ENCODE measurements at regions not wholly inside any gene's neighbourhood (a gene's known extent, or its start where the extent isn't known, plus 50 kb on each side); places are given as distances from the start of the nearest gene placed in this dataset.
A peak's percentile ranks its signal among the peaks of the same experiment; 100 is the strongest.

DNA sequence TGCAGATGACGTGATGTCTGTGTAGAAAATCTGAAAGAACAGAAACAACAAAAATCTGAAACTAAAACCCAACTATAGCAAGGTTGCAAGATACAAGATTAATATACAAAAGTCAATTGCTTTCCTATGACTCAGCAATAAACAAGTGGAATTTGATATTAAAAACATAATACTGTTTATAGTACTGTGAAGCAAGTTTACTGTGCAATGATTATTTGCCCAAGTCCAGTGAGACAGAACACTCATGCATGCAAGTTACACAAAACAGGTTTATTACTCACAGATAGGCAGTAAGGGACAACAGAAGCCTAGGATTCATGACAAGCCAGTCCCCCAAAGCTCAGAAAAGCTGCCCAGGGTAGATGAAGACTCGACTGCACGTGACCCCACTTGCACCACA, 62.4 kb upstream of the RAB4A start:
- no peaks in the 10 kb centered on the region for H3K9me3 ChIP-seq (ENCODE audit: control insufficient read depth, insufficient read depth, low read length)
- H3K36me3 ChIP-seq (ENCODE audit: control insufficient read depth, insufficient read depth, low read length) = no peaks in the 10 kb centered on the region
- H3K4me3 ChIP-seq (ENCODE audit: low read depth, low read length) = no peak overlapping the region
- H3K27me3 ChIP-seq (ENCODE audit: control insufficient read depth, insufficient read depth, low read length) = no peaks in the 10 kb centered on the region
- H3K4me1 ChIP-seq (ENCODE audit: control insufficient read depth, insufficient read depth, low read length) = peaks cover 14% of the 10 kb centered on the region
- H3K9ac ChIP-seq (ENCODE audit: low read depth, low read length) = no peak overlapping the region
- H3K27ac ChIP-seq (ENCODE audit: low read depth, low read length) = no peak overlapping the region

DNA sequence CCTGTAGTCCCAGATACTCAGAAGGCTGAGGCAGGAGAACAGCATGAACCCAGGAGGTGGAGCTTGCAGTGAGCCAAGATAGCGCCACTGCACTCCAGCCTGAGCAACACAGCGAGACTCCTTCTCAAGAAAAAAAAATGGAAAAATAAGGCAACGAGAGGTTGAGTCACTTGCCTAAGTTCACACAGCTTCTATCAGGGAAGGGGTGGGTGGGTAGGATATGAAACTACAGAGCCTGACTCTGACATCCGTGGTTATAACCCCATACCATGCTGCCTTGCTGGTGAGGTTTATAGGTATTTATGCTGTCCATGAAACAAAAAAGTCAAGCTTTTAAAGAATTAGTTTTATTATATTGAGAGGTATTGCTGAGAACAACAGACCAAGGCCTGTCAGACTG, 61.5 kb upstream of the RAB4A start:
- Histone ChIP-seq H3K27me3 (ENCODE audit: control insufficient read depth, insufficient read depth, low read length) (no peaks in the 10 kb centered on the region), H3K9ac (ENCODE audit: low read depth, low read length) (no peak overlapping the region), H3K4me3 (ENCODE audit: low read depth, low read length) (no peak overlapping the region), H3K36me3 (ENCODE audit: control insufficient read depth, insufficient read depth, low read length) (no peaks in the 10 kb centered on the region), H3K4me1 (ENCODE audit: control insufficient read depth, insufficient read depth, low read length) (peaks cover 7% of the 10 kb centered on the region; the same call in 1 of the 2 replicates), H3K27ac (ENCODE audit: low read depth, low read length) (no peak overlapping the region), H3K9me3 (ENCODE audit: control insufficient read depth, insufficient read depth, low read length) (no peaks in the 10 kb centered on the region)

DNA sequence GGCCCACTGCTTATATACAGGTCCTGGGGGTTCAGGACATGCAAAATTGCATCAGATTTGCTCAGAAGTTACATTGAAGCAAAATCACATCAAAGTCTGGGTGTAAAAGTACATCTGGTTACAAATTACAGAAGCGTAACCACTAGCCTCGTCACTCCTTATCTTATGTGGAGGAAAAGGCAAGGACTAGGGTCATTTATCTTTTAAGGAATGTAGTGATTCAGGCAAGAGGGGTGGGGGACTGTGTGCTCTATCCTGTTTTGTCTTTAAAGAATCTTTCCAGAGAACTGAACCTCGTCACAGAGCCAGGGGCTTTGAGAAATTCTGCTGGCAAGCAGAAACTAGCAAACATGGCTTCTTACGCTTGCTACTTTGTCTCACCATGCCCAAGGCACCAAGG, 61.1 kb upstream of the RAB4A start:
- peak overlapping the region; percentile 51 for H3K27ac ChIP-seq (ENCODE audit: low read depth, low read length)
- no peaks in the 10 kb centered on the region for H3K9me3 ChIP-seq (ENCODE audit: control insufficient read depth, insufficient read depth, low read length)
- peaks cover 6% of the 10 kb centered on the region; the same call in 1 of the 2 replicates for H3K4me1 ChIP-seq (ENCODE audit: control insufficient read depth, insufficient read depth, low read length)
- no peaks in the 10 kb centered on the region for H3K27me3 ChIP-seq (ENCODE audit: control insufficient read depth, insufficient read depth, low read length)
- H3K9ac ChIP-seq (ENCODE audit: low read depth, low read length) = no peak overlapping the region
- H3K4me3 ChIP-seq (ENCODE audit: low read depth, low read length) = no peak overlapping the region
- H3K36me3 ChIP-seq (ENCODE audit: control insufficient read depth, insufficient read depth, low read length) = no peaks in the 10 kb centered on the region

DNA sequence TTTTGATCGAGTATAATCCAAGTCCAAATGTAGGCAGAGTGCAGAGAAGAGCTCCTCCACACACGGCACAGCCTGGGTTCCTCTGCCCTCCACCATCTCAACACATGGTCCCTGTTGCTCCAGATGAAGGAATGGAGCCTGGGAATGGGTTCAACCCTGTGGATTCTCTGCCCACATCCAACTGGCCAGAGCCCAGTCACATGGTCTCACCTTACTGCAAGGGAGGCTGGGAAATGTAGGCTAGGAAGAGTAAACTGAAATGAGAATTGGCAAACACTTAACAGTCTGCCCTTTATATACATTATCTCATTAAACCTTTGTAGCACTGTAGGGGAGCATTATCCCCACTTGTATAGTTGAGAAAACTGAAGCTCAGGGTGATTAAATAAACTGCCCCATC, 60.1 kb upstream of the RAB4A start:
- H3K27ac ChIP-seq (ENCODE audit: low read depth, low read length) = no peak overlapping the region
- H3K27me3 ChIP-seq (ENCODE audit: control insufficient read depth, insufficient read depth, low read length) = no peaks in the 10 kb centered on the region
- H3K36me3 ChIP-seq (ENCODE audit: control insufficient read depth, insufficient read depth, low read length) = no peaks in the 10 kb centered on the region
- no peak overlapping the region for H3K9ac ChIP-seq (ENCODE audit: low read depth, low read length)
- no peaks in the 10 kb centered on the region for H3K4me1 ChIP-seq (ENCODE audit: control insufficient read depth, insufficient read depth, low read length)
- no peak overlapping the region for H3K4me3 ChIP-seq (ENCODE audit: low read depth, low read length)
- no peaks in the 10 kb centered on the region for H3K9me3 ChIP-seq (ENCODE audit: control insufficient read depth, insufficient read depth, low read length)

DNA sequence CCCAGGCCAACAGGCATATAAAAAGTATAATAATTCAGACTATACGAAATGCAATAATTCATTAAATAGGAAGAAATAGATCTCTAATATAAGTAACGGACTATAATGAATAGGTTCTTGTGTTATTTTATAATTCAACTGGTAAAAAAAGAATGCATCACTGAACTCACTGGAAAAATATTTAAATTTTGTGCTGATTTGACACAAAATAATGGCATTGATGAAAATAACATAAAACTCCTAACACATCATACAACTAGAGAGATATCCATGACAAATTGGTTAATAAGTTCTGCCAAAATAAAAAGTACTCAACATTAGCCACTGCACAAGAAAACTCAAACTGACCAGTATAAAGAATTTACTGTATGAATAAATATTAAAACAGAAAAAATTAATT, 57.1 kb upstream of the RAB4A start:
- H3K36me3 ChIP-seq (ENCODE audit: control insufficient read depth, insufficient read depth, low read length) = no peaks in the 10 kb centered on the region
- no peak overlapping the region for H3K4me3 ChIP-seq (ENCODE audit: low read depth, low read length)
- H3K9me3 ChIP-seq (ENCODE audit: control insufficient read depth, insufficient read depth, low read length) = no peaks in the 10 kb centered on the region
- H3K27me3 ChIP-seq (ENCODE audit: control insufficient read depth, insufficient read depth, low read length) = no peaks in the 10 kb centered on the region
- no peak overlapping the region for H3K27ac ChIP-seq (ENCODE audit: low read depth, low read length)
- H3K4me1 ChIP-seq (ENCODE audit: control insufficient read depth, insufficient read depth, low read length) = no peaks in the 10 kb centered on the region
- no peak overlapping the region for H3K9ac ChIP-seq (ENCODE audit: low read depth, low read length)

DNA sequence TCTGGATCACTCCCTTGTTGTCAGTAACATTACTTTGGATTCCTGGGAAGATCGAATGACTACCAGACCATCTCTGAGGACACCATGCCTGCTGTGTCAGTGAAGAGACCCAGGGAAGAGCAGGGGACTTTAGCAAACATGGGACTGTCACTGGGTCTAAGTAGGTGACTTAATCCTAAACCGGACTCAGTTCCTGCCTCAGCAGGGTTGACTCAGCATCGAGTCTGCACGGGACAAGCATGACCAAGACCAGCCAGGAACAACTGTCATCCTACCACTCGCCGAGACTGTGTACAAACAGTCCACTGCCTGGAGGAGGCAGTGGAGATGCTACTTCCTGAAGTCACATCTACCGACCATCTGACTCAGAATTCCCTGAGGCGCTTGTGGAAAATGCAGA, 53.2 kb upstream of the RAB4A start:
- H3K36me3 ChIP-seq (ENCODE audit: control insufficient read depth, insufficient read depth, low read length) = no peaks in the 10 kb centered on the region
- peaks cover 10% of the 10 kb centered on the region for H3K4me1 ChIP-seq (ENCODE audit: control insufficient read depth, insufficient read depth, low read length)
- no peak overlapping the region for H3K9ac ChIP-seq (ENCODE audit: low read depth, low read length)
- no peak overlapping the region for H3K27ac ChIP-seq (ENCODE audit: low read depth, low read length)
- H3K9me3 ChIP-seq (ENCODE audit: control insufficient read depth, insufficient read depth, low read length) = no peaks in the 10 kb centered on the region
- H3K4me3 ChIP-seq (ENCODE audit: low read depth, low read length) = no peak overlapping the region
- H3K27me3 ChIP-seq (ENCODE audit: control insufficient read depth, insufficient read depth, low read length) = no peaks in the 10 kb centered on the region

DNA sequence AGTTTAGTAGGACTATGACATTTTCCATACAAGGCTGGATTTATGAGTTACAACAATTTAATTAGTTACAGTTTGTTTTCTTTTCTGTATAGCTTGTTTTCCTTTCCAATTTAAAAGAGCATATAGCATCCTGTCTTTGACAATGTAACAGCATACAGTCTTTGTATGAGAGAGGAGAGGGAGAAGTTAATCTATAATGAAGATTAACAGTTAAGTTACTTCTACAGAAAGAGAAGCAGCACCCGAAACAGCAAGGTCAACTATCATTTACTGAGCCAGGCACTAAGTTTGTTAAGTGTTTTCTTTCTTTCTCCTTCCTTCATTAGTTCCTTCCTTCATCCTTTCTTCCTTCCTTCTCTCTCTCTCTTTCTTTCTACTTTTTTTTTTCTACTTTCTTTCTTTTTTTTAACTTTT, 52.3 kb upstream of the RAB4A start:
- no peak overlapping the region for H3K27ac ChIP-seq (ENCODE audit: low read depth, low read length)
- no peak overlapping the region for H3K4me3 ChIP-seq (ENCODE audit: low read depth, low read length)

DNA sequence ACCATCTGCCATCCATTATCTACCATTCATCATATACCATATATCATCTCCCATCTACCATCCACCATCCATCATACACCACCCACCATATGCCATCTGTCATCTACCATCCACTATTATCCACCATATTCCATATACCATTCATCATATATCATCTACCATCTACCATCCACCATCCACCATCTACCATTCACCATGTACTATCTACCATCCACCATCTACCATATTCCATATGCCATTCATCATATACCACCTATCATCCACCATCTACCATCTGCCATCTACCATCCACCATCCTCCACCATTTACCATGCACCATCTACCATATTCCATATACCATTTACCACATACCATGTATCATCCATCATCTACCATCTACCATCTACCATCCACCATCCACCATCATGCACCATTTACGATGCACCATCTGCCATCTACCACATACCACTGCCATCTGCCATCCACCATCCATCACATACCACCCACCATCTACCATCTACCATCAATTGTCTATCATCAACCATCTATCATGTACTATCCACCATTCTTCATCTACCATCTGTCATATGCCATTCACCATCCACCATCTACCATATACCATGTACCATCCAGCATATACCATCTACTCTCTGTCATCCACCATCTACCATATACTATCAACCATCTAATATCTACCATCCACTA, 50.6 kb upstream of the RAB4A start:
- no peak overlapping the region for H3K9ac ChIP-seq (ENCODE audit: low read depth, low read length)
- H3K27ac ChIP-seq (ENCODE audit: low read depth, low read length) = no peak overlapping the region
- H3K4me1 ChIP-seq (ENCODE audit: control insufficient read depth, insufficient read depth, low read length) = peaks cover 16% of the 10 kb centered on the region
- no peaks in the 10 kb centered on the region for H3K9me3 ChIP-seq (ENCODE audit: control insufficient read depth, insufficient read depth, low read length)
- no peak overlapping the region for H3K4me3 ChIP-seq (ENCODE audit: low read depth, low read length)
- H3K27me3 ChIP-seq (ENCODE audit: control insufficient read depth, insufficient read depth, low read length) = no peaks in the 10 kb centered on the region
- H3K36me3 ChIP-seq (ENCODE audit: control insufficient read depth, insufficient read depth, low read length) = no peaks in the 10 kb centered on the region

More for the DNA sequence above, 52.3 kb upstream of the RAB4A start:
- no peak overlapping the region for H3K9ac ChIP-seq (ENCODE audit: low read depth, low read length)
- H3K4me1 ChIP-seq (ENCODE audit: control insufficient read depth, insufficient read depth, low read length) = peaks cover 14% of the 10 kb centered on the region
- H3K36me3 ChIP-seq (ENCODE audit: control insufficient read depth, insufficient read depth, low read length) = no peaks in the 10 kb centered on the region
- no peaks in the 10 kb centered on the region for H3K27me3 ChIP-seq (ENCODE audit: control insufficient read depth, insufficient read depth, low read length)
- H3K9me3 ChIP-seq (ENCODE audit: control insufficient read depth, insufficient read depth, low read length) = no peaks in the 10 kb centered on the region

DNA sequence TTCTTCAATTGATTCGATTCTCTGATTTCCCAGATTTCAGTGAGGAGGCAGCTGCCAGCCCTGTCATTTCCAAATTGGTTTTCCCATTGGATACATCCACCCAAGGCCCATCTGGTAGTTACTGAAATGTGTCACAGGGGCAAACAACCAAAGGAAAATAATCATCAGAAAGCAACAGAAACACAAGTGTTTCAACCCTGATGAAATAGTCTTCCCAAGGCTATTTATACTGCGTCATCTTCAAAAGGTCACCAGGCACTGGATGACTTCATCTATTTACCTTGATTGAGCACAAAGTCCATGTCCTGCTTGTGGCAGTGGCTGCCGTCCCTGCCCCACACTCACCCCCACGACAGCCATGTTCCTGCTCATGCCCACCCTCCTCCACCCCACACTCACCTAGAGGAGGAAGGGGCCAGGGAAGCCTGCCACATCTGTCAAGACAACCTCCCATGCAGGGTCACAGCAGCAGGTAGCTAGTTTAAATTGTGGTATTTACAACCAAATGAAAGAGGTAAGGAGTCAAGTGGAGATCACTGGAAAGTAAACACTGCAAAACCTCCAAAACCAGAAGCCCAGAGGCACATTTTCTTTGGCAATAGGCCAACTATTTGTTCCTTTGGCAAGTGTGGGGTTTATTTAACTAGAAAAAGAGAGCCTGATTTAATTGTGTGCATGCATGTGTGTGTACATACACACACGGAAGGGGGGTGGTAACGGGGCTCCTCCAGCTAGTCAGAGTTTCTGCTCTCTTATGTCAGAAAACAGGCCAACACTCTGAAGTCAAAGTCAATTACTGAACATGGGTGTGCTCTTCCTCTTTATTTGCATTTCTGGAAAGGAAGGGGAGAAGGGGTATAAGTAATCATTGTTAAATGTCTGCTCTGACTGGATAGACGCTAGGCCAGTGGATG, 49.5 kb upstream of the RAB4A start:
- Histone ChIP-seq H3K4me1 (ENCODE audit: control insufficient read depth, insufficient read depth, low read length) (peaks cover 16% of the 10 kb centered on the region), H3K36me3 (ENCODE audit: control insufficient read depth, insufficient read depth, low read length) (no peaks in the 10 kb centered on the region), H3K27me3 (ENCODE audit: control insufficient read depth, insufficient read depth, low read length) (no peaks in the 10 kb centered on the region), H3K9ac (ENCODE audit: low read depth, low read length) (no peak overlapping the region), H3K9me3 (ENCODE audit: control insufficient read depth, insufficient read depth, low read length) (no peaks in the 10 kb centered on the region), H3K4me3 (ENCODE audit: low read depth, low read length) (no peak overlapping the region), H3K27ac (ENCODE audit: low read depth, low read length) (peak overlapping the region; percentile 62)
